ENCODE measurements at regions not wholly inside any gene's neighbourhood (a gene's known extent, or its start where the extent isn't known, plus 50 kb on each side); places are given as distances from the start of the nearest gene placed in this dataset.
A peak's percentile ranks its signal among the peaks of the same experiment; 100 is the strongest.

DNA sequence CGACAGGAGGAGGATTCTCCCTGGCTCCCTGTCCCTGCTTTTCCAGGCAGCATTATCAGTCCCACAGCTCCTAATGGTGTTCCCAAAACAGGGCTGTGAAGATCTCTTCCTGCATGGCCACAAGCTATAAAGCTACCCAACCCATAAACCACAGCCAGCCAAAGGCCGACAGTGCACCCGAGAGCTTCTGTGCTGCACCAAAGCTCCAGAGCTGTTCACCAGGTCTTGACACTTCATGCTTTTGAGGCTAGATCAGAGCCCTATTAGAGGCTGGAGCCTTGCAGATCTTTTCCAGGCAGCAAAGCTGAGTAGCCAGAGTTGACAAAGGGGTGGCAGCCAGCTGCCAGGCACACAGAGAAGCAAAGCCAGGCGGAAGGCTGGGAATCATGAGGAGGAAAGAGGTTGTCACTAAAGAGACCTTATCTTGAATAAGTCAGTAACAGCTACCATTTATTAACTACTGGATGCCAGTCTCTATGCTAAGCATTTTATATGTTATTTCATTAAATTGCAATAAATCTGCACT is 180.4 kb downstream of the KATNAL1 start:
- H3K27ac ChIP-seq, result peak overlapping the region in 1 of 2 donors; percentile 23
- H3K27me3 ChIP-seq, result no peaks in the 10 kb centered on the region
- intact Hi-C loops (cut with DNase I), result no loop called here
- no peak overlapping the region for H3K4me3 ChIP-seq
- TF ChIP-seq, protein P1, sequence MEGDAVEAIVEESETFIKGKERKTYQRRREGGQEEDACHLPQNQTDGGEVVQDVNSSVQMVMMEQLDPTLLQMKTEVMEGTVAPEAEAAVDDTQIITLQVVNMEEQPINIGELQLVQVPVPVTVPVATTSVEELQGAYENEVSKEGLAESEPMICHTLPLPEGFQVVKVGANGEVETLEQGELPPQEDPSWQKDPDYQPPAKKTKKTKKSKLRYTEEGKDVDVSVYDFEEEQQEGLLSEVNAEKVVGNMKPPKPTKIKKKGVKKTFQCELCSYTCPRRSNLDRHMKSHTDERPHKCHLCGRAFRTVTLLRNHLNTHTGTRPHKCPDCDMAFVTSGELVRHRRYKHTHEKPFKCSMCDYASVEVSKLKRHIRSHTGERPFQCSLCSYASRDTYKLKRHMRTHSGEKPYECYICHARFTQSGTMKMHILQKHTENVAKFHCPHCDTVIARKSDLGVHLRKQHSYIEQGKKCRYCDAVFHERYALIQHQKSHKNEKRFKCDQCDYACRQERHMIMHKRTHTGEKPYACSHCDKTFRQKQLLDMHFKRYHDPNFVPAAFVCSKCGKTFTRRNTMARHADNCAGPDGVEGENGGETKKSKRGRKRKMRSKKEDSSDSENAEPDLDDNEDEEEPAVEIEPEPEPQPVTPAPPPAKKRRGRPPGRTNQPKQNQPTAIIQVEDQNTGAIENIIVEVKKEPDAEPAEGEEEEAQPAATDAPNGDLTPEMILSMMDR (IDR thresholded peaks at IDR 0.05), result no peak
- TF ChIP-seq POLR2A (IDR thresholded peaks at IDR 0.05) (no peak), EP300 (IDR thresholded peaks at IDR 0.05) (no peak)
- WGBS, 3 donors, result 44 to 73% (median 60%) methylated on average over 4 of the region's 4 CpGs
- H3K36me3 ChIP-seq, result no peaks in the 10 kb centered on the region
- H3K9me3 ChIP-seq, result no peaks in the 10 kb centered on the region
- H3K4me1 ChIP-seq (ENCODE audit: insufficient read depth), result peaks cover 4% of the 10 kb centered on the region
- no peak for DNase-seq

DNA sequence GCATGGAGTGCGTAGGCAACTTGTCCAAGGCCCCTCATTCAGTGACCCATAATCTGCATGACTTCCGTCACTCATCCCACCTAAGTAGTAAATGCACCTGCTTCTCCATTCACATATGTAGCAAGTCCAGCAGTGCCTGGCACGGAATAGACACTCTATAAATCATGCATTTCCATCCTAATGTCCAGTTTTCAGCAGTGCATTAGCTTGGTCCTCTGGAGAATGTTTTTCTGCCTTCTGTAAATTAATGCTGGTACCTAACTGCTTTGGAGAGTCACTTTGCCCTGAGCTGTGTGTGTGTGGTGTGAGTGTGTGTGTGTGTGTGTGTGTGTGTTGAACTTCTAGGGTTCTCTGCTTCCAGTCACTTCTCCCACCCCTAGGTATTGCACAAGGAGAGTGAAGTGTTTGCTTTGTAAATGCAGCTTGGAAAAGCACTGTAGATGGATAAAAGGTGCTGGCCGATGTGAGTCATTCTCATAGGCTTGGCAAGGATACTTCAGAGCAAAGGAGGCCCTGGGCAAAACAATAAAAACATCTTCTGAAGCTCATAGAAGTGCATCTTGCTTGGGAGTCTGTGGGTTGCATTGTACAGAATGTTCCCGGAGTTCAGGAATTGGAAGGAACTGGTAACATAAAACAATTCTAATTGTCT is 181.8 kb downstream of the KATNAL1 start:
- TF ChIP-seq EP300 (IDR thresholded peaks at IDR 0.05) (no peak), POLR2A (IDR thresholded peaks at IDR 0.05) (no peak)
- TF ChIP-seq, protein P1 (IDR thresholded peaks at IDR 0.05), result no peak
- peak in 3 of 5 donors; percentile 53 to 70 (median 66) for DNase-seq
- no peak overlapping the region for H3K4me3 ChIP-seq
- intact Hi-C loops (cut with DNase I), result no loop called here
- no peaks in the 10 kb centered on the region for H3K36me3 ChIP-seq
- H3K4me1 ChIP-seq (ENCODE audit: insufficient read depth), result peaks cover 4% of the 10 kb centered on the region
- H3K27ac ChIP-seq, result no peak overlapping the region
- no peaks in the 10 kb centered on the region for H3K9me3 ChIP-seq
- H3K27me3 ChIP-seq, result no peaks in the 10 kb centered on the region
- WGBS, 3 donors, result 3 to 32% (median 15%) methylated on average over 5 of the region's 5 CpGs

DNA sequence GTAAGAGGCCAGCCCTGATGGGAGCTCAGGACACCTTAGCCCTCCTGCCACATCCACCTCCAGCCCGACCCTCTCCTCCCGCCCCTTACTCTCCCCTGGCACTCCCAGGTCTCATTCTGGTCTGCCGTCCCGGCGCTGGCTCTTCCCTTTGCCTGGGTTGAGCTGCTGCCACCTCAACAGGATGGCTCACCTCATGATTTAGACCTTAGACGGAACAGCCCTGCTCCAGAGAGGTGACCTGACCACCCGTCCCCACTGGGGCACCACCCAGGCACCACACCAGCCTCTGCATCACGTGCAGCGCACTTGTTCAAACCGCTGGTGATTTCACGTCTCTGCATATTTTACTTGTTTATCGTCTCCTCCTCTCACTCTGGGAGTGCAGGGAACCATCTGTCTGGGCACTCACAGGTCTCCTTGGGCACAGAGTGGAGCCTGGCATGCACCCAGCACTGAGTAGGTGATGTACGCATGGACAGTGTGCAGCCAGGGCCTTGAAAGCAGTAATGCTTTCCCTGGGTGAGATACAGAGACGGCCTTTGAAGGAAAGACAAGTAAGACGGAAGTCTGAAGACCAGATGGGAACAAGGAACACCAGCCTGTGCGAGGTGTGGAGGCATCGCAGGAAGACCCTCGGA is 183.1 kb downstream of the KATNAL1 start:
- no peak overlapping the region for H3K4me3 ChIP-seq
- peaks cover 4% of the 10 kb centered on the region for H3K4me1 ChIP-seq (ENCODE audit: insufficient read depth)
- DNase-seq, result no peak
- no peak overlapping the region for H3K27ac ChIP-seq
- no peaks in the 10 kb centered on the region for H3K27me3 ChIP-seq
- no peaks in the 10 kb centered on the region for H3K36me3 ChIP-seq
- intact Hi-C loops (cut with DNase I), result loop anchor here in 1 of 4 donors (5.0 kb wide), 1 partner anchor 282 kb away; no protein-coding TSS in a partner anchor
- WGBS, 3 donors, result 84 to 92% (median 92%) methylated on average over 18 of the region's 18 CpGs
- no peaks in the 10 kb centered on the region for H3K9me3 ChIP-seq
- TF ChIP-seq POLR2A (IDR thresholded peaks at IDR 0.05) (no peak), EP300 (IDR thresholded peaks at IDR 0.05) (no peak)
- TF ChIP-seq, protein P1 (IDR thresholded peaks at IDR 0.05), result no peak

DNA sequence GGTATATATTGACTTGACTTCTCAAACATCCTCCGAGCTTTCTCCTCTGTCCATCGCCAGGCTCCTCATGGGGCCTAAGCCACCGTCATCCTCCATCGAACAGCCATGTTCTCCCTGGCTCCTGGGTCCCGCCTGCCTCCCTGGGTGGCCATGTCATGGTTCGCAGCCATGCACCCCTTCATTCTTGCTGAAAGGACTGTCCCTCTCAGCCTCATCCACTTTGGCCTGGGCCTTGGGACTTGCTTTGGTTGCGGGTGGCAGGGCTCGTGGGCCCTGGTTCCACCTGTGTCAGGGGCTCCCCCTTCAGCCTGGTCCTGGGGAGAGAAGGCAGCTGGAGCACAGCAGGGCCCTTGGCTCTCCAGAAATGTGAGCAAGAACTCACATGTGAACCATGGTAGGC is 183.8 kb downstream of the KATNAL1 start:
- WGBS, 3 donors, result 93 to 95% (median 95%) methylated on average over 8 of the region's 8 CpGs
- Histone ChIP-seq H3K36me3 (no peaks in the 10 kb centered on the region), H3K4me3 (no peak overlapping the region), H3K9me3 (no peaks in the 10 kb centered on the region), H3K27me3 (no peaks in the 10 kb centered on the region), H3K4me1 (ENCODE audit: insufficient read depth) (peaks cover 4% of the 10 kb centered on the region), H3K27ac (no peak overlapping the region)
- intact Hi-C loops (cut with DNase I), result loop anchor here in 1 of 4 donors (5.0 kb wide), 1 partner anchor 281 kb away; no protein-coding TSS in a partner anchor
- no peak for DNase-seq
- TF ChIP-seq, protein P1 (IDR thresholded peaks at IDR 0.05), result no peak
- TF ChIP-seq POLR2A (IDR thresholded peaks at IDR 0.05), result no peak
- TF ChIP-seq EP300 (IDR thresholded peaks at IDR 0.05), result no peak
